GM21723 (cell line): ENCODE measurements at regions not wholly inside any gene's neighbourhood (a gene's known extent, or its start where the extent isn't known, plus 50 kb on each side); places are given as distances from the start of the nearest gene placed in this dataset.
"Not testable (repeated sequence)": the region's sequence is repeated elsewhere in the genome, so short reads cannot be mapped to it uniquely, and the experiment has no call there.

Source experiments
- ATAC-seq: cut with Tn5 transposase; IDR thresholded peaks from one replicate; pipeline ENCODE4 v1.9.1; 2021; ENCODE audit warnings: mild to moderate bottlenecking, moderate library complexity; ENCODE audit not compliant: unreplicated experiment

GRCh38 chr12:28059668-28060067, 87.1 kb upstream of the PTHLH start:
- no peak for ATAC-seq

- ATAC-seq, result no peak
Measured at GRCh38 chr12:28060871-28061270, 88.3 kb upstream of the PTHLH start.

DNA sequence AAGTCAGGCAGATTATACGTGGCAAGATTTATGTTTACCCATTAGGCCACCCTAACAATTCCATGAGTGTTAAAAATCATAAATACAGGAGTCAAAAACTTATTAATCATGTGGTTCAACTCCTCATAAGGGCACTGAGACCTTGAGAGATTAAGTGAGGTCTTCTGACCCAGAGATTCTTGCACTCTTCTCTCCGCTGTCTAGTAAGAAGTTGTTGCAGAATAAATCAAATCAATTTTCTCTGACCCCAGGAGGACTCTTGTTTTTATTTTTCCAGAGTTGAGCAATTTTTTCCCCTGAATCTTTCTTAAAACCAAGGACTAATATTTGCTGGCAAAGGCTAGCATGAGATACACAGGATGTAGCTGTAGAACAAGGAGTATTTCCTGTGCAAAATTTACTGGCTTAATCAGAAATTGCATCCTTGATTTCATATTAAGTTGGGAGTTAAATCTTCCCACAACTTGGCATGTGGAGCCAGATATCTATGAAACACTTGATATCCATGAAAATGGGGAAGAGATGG, 90.9 kb upstream of the PTHLH start:
- ATAC-seq, result no peak

GRCh38 chr12:28065374-28065773, 92.8 kb upstream of the PTHLH start:
- ATAC-seq, result no peak

DNA sequence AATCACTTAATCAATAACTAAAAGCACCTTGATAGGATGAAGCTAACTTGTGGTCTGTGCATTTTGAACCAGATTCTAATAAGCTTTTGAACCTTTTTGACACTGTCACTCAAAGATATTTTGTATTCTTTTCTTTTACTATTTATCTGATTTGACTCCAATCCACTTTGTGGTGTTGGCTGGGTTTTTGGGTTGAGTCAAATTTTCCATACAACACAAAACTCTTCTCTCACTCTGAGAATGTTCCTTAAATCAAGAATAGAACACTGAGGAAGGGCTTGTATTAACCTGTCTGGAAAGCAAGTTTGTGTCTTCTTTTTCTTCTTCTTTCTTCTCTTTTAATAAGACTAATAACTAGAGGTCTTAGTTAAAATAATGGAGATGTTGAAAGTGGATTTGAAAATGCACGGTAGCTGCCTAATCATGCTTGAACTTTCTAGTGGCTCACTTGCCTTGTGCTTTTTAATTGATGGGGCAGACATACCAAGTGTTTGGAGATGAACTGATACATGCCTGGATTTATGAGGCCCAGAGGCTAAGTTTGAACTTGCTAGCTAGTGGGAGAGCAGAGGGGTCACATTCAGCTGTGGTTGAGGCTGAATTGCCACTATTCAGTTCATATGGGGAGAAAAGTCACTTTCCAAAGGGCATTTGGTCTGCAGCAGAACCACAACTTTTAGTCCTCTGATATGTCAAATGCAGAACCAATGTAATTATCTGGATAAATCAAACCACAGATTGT, 93.5 kb upstream of the PTHLH start:
- no peak for ATAC-seq

- ATAC-seq, result no peak
Measured at GRCh38 chr12:28066879-28067278, 94.3 kb upstream of the PTHLH start.

DNA sequence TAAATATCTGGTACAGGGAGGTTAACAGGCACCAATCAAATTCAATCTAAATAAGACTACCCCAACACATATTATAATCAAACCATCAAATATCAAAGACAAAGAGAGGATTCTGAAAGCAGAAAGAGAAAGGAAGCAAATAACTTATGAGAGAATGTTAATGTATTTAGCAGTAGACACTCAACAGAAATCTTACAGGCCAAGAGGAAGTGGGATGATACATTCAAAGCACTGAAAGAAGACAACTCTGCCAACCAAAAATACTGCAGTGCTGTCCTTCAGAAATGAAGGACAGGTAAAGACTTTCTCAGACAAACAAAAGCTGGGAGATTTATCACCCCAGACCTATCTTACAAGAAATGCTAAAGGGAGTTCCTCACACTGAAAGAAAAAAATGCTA, 95.9 kb upstream of the PTHLH start:
- ATAC-seq, result no peak

DNA sequence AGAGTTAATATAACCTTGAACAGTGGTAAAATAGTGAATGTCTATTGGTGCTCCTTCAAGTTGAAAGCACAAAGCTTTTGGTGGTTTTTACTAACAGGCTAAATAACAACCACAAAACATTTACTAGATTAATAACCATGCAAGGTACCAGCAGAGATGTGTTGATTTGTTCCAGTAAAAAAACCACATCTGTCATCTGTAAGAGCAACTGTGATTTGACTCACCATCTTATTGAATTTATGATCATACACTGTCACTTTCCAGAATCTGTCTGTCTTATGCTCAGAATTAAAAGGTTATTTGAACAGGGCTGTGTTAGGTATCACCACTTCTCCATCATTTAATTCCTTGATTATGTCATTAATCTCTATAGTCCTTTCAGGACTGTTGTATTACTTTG, 107.0 kb upstream of the PTHLH start:
- ATAC-seq, result no peak

- no peak for ATAC-seq
Measured at GRCh38 chr12:28082096-28082495, 108.2 kb upstream of the CCDC91 start.

- ATAC-seq, result no peak
Measured at GRCh38 chr12:28083840-28084678, 106.2 kb upstream of the CCDC91 start.

- peak; percentile 84 for ATAC-seq
Measured at GRCh38 chr12:28086521-28087155, 103.6 kb upstream of the CCDC91 start.

DNA sequence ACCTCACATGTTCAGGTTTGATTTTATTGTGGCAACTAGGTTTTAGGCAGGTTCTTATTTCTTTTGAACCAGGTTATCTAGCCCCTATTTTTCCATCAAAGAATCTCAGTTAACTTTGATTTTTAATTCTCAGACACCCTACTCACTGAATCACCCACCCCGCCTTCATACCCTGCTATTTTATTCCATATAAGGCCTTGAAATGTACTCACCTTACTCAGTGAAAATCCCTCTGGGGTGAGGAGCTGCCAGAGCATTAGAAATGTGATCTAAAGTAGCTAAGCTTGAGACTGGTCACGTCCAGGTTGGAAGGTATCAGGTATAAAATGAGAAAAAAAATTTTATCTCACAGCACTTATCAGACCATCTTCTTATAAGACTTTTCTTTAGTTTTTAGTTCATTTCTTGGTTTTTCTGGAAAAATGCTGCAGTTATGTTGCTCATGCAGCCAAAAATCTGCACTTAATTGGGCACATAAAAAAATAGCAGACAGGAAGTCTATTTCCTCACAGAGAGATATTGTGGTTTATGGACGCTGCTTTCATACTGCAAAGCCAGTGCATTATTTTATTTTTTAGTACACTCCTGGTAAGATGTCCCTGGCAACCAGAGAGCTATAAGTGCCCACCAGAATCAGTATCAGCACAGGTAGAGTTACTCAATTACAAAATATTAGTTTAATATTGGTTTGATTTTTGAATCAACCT, 101.5 kb upstream of the CCDC91 start:
- ATAC-seq, result no peak

GRCh38 chr12:28089338-28089737, 100.9 kb upstream of the CCDC91 start:
- no peak for ATAC-seq

GRCh38 chr12:28090835-28091234, 99.4 kb upstream of the CCDC91 start:
- ATAC-seq, result no peak

DNA sequence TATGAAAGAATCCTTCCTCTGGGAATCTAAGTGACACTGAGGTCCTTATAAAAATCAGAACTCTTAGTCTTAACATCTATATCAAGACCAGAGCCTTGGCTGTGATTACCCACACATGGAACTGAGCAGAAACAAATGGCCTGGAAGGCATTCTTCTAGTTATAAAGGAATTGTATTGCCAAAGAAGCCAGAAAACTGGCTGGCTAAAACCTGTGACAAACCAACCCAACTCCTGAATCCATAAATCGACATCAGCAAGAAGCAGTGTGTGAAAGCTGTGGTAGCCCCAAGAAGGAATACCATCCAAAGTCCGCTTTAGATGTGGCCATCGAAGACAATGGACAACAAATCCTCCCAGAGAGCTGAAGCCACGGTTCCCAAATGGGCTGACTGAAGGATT, 97.9 kb upstream of the CCDC91 start:
- ATAC-seq, result no peak

DNA sequence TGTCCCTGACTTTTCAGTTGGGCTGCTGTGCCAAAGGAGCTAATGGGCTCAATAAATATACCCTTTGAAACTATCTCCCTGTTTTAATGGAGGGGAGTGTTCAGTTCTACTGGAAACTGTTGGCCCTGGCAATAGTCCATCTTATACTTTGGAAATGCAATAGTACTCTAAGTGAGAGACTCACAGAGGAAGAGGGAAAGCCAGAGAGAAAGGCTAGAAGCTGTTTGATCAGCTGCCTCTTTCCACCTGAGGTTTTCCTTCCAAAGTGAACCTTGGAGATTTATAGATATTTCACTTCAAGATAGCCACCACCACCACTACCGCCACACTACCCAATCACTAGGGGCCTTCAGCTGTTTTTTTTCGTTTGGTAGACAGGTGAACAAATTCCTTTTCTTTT, 93.6 kb upstream of the CCDC91 start:
- no peak for ATAC-seq

- ATAC-seq, result no peak
Measured at GRCh38 chr12:28097221-28097620, 93.0 kb upstream of the CCDC91 start.

DNA sequence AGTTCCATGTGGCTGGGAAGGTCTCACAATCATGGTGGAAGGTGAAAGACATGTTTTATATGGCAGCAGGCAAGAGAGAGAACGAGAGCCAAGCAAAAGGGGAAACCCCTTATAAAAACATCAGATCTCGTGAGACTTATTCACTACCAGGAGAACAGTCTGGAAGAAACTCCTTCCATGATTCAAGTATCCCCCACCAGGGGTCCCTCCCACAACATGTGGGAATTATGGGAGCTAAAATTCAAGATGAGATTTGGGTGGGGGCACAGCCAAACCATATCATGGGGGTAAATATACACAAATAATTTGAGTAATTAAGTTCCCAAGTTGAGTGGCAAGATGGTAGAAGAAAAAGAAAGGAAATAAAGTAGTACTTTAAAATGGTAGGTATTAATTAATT, 91.0 kb upstream of the CCDC91 start:
- ATAC-seq, result not testable (repeated sequence)

GRCh38 chr12:28099871-28100270, 90.4 kb upstream of the CCDC91 start:
- no peak for ATAC-seq

DNA sequence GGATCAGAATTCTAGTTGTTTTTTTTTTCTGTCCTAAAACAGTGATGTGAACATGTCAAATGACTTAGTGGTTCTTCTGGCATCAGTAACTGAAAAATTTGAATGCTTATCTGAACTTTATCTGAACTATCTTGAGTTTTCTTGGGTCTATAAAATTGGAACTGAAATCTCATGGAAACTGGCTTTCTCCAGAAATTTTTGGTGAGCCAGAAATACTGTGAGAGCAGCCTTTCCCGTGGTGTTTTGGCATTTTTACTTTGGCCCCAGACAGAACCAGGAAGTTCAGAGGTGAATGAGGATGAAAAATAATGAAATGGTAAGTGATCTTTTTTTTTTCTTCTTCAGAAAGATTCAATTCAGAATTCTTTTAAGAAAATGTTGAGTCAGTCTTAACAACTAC, 89.5 kb upstream of the CCDC91 start:
- ATAC-seq, result no peak

GRCh38 chr12:28104316-28104715, 85.9 kb upstream of the CCDC91 start:
- ATAC-seq, result no peak
